IPS-15b (cell line): ENCODE measurements at regions not wholly inside any gene's neighbourhood (a gene's known extent, or its start where the extent isn't known, plus 50 kb on each side); places are given as distances from the start of the nearest gene placed in this dataset.

Experiments used
- H3K27me3 ChIP-seq: one replicate; pipeline ENCODE4 v1.6.1; 2013; ENCODE audit warnings: low read length; ENCODE audit not compliant: control insufficient read depth, insufficient read depth
- H3K36me3 ChIP-seq: one replicate; pipeline ENCODE4 v1.6.1; 2013; ENCODE audit warnings: low read length; ENCODE audit not compliant: control insufficient read depth, insufficient read depth
- H3K4me1 ChIP-seq: one replicate; pipeline ENCODE4 v1.6.1; 2013; ENCODE audit warnings: mild to moderate bottlenecking, low read length; ENCODE audit not compliant: control insufficient read depth, insufficient read depth
- H3K4me3 ChIP-seq: one replicate; pipeline ENCODE4 v1.5.1; 2013; ENCODE audit warnings: low read depth, low read length
- H3K9ac ChIP-seq: one replicate; pipeline ENCODE4 v1.6.1; 2013; ENCODE audit warnings: low read depth, mild to moderate bottlenecking, low read length
- H3K9me3 ChIP-seq: one replicate; pipeline ENCODE4 v1.6.1; 2013; ENCODE audit warnings: mild to moderate bottlenecking, low read length; ENCODE audit not compliant: control insufficient read depth, insufficient read depth

DNA sequence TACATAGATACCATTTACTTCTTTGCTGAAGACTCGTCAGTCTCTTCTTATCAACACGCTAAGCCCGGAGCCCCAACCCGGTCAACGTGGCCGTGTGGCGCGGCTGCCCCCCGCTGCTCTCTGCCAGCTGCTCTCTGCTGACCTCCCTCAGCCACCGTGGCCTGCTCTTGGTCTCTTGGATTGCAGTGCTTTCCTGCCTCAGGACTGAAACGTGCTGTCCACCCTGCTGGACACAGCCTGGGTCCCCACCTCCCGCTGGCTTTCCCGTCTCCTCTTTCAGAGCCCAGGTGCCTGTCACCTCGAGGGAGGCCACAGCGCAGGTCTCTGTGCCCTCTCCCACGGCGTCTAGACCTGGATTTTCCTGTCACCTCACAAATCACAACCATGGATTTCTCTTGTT, 388.1 kb upstream of the B3GAT1 start:
- Histone ChIP-seq H3K4me3 (no peak overlapping the region), H3K36me3 (no peaks in the 10 kb centered on the region), H3K9ac (no peak overlapping the region), H3K4me1 (peaks cover 11% of the 10 kb centered on the region), H3K27me3 (no peaks in the 10 kb centered on the region), H3K9me3 (no peaks in the 10 kb centered on the region)

DNA sequence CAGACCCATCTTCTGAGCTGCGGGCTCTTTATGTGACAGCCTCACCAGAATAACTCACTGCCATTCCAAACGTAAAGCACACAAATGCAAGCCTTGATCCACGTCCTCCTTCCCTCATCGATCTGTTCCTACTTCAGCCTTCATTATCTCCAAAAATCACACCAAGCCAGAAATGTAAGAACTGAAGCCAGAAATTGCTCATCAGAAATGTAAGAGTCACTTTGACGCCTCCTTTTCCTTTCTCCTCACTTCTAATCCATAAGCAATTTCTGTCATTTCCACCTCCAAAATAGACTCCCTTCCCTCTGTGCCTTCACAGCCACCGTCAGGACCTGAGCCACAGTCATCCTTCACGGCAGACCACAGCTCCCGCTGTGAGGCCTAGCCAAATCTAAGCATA, 387.3 kb upstream of the B3GAT1 start:
- Histone ChIP-seq H3K9ac (no peak overlapping the region), H3K4me1 (peaks cover 11% of the 10 kb centered on the region), H3K9me3 (no peaks in the 10 kb centered on the region)

DNA sequence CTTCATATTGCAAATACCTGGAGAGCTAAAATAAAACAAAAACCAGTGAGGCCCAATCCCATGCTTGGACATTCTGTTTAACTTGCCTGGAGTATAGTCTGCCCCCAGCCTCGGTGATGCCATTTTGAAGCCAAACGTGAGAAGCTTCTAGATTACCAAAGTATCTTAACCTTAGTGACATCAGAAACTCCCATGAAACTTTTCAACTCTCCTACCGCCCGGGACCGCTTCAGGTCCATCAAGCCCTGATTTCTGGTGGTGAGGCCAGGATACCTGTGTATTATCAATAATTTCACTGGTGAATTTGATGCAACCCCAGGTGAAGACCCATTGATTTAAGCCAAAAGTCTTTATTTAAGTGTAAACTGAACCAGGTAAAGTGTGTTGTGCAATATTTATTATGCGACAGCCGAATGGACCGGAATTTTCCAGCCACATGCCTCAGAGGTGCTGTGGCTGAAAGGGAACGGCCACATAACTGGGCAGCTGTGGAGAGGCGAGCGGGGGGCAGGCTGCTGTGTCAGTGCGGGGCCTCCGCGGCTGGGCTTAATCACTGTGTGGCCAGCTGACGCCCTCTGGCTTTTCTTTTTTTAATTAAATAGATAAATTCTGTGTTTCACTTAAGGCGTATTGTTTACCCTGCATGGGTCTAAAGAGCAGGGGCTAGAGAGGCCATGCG, 385.5 kb upstream of the B3GAT1 start:
- Histone ChIP-seq H3K36me3 (no peaks in the 10 kb centered on the region), H3K27me3 (no peaks in the 10 kb centered on the region), H3K4me3 (no peak overlapping the region), H3K9me3 (no peaks in the 10 kb centered on the region), H3K4me1 (peaks cover 11% of the 10 kb centered on the region), H3K9ac (no peak overlapping the region)

More for the DNA sequence above, 387.3 kb upstream of the B3GAT1 start:
- Histone ChIP-seq H3K36me3 (no peaks in the 10 kb centered on the region), H3K4me3 (no peak overlapping the region), H3K27me3 (no peaks in the 10 kb centered on the region)

DNA sequence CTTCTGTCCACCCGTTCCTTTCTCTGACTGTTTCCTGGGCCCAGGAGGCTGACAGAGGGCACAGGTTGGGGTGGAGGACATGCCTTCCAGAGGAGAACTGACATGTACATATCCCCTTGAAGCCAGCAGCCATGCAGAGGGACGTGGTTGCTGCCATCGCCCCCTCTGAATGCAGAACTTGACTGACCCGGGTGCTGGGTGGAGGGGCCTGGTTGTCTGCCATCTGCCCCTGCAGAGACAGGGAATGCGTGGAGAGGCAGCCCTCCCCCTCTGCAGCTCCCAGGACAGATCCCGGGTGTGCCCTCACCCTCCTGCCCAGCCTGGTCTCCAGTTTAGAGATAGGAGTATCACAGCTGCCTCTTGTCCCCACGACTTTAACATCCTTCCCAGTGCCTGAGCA, 383.0 kb upstream of the B3GAT1 start:
- Histone ChIP-seq H3K36me3 (no peaks in the 10 kb centered on the region), H3K4me1 (no peaks in the 10 kb centered on the region), H3K9me3 (no peaks in the 10 kb centered on the region), H3K27me3 (no peaks in the 10 kb centered on the region), H3K4me3 (no peak overlapping the region), H3K9ac (no peak overlapping the region)

DNA sequence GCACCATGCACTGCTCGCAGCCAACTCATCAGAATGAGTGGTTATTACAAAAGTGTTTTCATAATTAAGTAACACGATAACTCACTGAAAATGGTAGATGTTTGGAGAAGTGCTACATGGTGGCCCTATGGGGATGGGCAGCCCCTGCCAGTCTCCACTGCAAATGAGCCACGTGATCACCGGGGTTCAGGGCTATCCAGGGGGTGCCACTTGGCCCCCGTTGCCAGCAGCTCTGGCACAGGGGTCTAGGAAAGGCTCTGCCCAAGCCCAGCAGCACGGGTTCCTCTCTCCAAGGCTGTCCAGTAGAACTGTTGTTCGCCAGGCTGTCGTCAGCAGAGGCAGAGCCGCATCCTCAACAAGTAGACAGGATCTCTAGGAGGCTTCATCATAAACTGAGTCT, 382.1 kb upstream of the B3GAT1 start:
- H3K4me1 ChIP-seq, result no peaks in the 10 kb centered on the region
- no peak overlapping the region for H3K9ac ChIP-seq
- no peaks in the 10 kb centered on the region for H3K27me3 ChIP-seq
- H3K4me3 ChIP-seq, result no peak overlapping the region
- no peaks in the 10 kb centered on the region for H3K9me3 ChIP-seq
- H3K36me3 ChIP-seq, result no peaks in the 10 kb centered on the region

DNA sequence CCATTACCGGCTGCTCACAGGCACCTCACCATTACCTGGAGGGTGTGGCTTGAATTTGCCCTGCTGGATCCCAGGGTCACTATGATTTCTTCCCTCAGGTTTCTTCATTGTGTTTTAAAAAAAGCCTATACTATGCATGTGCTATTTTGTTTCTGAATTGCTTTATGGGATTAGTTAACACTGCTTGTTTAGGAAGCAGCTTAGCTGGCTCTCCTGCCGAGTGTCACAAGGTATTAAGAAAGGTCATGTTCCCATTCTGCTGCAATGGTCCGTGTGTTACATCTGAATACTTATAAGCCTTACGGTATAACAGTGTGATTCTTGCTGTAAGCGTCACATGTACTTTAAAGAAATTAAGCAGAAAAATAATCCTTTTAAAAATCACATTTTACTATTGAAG, 380.6 kb upstream of the B3GAT1 start:
- no peaks in the 10 kb centered on the region for H3K27me3 ChIP-seq
- H3K4me3 ChIP-seq, result no peak overlapping the region
- H3K9ac ChIP-seq, result no peak overlapping the region
- H3K9me3 ChIP-seq, result no peaks in the 10 kb centered on the region
- no peaks in the 10 kb centered on the region for H3K36me3 ChIP-seq
- H3K4me1 ChIP-seq, result no peaks in the 10 kb centered on the region

DNA sequence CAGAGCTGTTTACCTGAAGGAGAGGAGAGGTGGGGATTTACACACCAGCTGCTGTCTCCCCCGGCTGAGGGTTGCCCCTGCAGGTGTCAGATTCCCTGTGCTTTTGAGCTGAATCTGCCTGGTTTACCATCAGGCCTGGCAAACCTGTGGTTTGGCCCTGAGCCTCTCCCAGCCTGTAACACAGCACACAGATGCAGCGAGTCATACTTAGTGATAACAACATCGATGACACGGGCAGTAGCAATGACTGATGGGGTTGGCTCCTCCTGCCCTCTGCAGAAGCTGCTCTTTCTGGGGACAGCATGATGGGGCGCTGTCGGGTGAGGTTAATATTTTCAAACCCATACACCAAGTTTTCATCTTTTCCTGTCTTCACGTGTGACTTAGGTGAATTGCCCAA, 380.0 kb upstream of the B3GAT1 start:
- Histone ChIP-seq H3K27me3 (no peaks in the 10 kb centered on the region), H3K9me3 (no peaks in the 10 kb centered on the region), H3K4me1 (no peaks in the 10 kb centered on the region), H3K36me3 (no peaks in the 10 kb centered on the region), H3K4me3 (no peak overlapping the region), H3K9ac (no peak overlapping the region)

DNA sequence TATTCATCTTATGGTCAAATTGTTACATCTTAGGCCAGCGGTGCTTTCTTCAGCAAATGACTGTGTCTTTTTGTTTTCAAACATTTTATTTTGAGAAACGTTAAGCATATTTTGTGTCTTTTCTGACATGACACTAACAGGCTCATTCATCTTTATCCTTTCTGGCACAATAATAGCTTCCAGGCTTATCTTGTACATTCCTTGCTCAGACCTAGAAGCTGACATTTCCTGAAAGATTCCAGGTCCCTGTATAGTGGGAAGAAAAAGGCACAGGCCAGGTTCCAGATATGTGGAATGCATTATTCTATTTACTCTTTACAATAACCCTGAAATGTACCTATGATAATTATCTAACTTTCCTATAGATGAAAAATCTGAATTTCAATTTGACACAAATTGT, 379.1 kb upstream of the B3GAT1 start:
- H3K9me3 ChIP-seq, result no peaks in the 10 kb centered on the region
- H3K4me1 ChIP-seq, result no peaks in the 10 kb centered on the region
- no peaks in the 10 kb centered on the region for H3K27me3 ChIP-seq
- no peaks in the 10 kb centered on the region for H3K36me3 ChIP-seq
- H3K4me3 ChIP-seq, result no peak overlapping the region
- H3K9ac ChIP-seq, result no peak overlapping the region

DNA sequence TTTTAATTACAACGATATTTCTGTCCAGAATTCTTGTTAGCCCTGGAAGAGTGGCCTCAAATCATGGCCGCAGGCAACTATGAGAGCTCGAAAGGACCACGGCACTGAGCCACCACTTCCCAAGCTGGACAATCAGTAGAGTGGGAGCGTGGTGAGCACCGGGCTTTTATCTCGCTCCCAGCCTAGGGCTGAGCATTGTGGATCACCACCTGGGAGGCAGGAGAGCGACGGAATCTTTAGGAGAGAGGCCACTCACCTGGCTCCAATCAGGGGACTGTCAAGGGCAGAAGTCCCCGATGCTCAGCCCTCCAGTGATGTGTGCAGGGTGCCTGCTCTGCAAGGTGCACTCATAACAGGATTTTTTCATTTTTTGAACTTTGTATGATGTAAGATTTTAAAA, 377.1 kb upstream of the B3GAT1 start:
- Histone ChIP-seq H3K4me3 (no peak overlapping the region), H3K9me3 (no peaks in the 10 kb centered on the region), H3K9ac (no peak overlapping the region), H3K36me3 (no peaks in the 10 kb centered on the region), H3K4me1 (no peaks in the 10 kb centered on the region), H3K27me3 (no peaks in the 10 kb centered on the region)

DNA sequence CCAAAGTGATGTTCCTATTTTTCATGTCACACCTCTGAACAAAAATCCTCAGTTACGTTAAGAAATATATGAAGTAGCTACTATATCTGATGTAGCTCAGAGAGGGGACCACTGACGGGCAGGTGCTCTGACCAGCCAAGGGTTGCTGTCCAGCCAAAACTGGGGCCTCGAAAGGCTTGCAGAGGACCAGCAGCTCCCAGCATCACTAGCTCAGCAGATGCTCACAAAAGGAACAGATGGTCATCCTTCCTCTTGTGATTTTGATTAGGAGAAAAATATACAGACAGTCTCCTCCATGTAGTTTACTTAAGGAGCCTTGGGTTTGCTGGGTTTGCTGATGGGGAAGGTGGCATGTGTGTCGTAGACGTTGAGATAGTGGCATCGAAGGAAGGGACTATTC, 374.6 kb upstream of the B3GAT1 start:
- H3K9ac ChIP-seq, result no peak overlapping the region
- no peaks in the 10 kb centered on the region for H3K27me3 ChIP-seq
- no peak overlapping the region for H3K4me3 ChIP-seq
- H3K36me3 ChIP-seq, result no peaks in the 10 kb centered on the region
- H3K9me3 ChIP-seq, result no peaks in the 10 kb centered on the region
- H3K4me1 ChIP-seq, result no peaks in the 10 kb centered on the region

DNA sequence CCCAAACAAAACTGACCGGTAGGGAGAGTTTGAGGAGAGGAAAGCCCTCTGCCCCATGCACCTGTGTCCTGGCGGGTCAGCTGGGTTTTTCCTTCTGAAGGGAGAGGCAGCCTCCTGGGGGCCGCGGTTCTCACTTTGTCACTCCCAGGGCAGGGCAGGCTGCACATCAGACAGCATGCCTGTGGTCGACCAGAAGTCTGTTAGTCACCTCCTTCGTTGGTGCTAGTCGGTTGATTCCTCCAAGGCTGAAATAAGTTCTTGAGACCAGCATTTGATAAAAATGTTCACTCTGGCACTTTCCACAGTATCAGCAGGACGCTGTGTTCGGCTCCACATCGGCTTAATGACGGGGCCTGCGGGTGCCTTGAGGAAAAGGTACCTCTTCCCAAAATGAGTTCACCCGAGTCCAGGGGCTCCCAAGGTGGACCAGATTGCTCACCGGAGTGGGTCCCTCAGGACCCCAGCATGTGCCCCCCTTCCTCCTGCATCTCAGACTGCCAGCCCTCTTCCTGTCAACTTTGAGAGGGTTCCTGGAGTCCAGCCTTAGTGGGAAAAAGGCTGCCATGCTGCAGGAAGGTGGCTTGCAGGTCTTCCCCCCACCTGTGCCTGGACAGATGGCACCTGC, 373.7 kb upstream of the B3GAT1 start:
- Histone ChIP-seq H3K9ac (no peak overlapping the region), H3K9me3 (no peaks in the 10 kb centered on the region), H3K36me3 (no peaks in the 10 kb centered on the region), H3K27me3 (no peaks in the 10 kb centered on the region), H3K4me1 (no peaks in the 10 kb centered on the region), H3K4me3 (no peak overlapping the region)

DNA sequence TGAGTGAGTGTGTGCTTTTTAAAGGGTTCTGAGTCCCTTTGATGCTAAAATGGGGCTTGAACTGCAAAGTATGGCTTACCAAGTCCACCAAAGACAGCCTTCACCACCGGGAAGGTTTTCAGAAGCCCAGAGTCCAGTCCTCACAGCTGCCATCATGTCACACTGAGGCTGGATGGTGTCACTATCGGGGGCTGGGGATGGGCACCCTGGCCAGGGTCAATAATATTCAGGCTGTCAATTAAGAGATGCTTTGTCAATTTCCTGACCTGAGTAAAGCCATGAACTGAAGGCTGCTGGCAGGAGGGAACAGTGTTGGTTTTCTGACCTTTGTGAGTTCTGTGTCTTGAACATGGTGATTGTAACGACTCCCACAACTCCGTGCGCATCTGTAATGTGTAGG, 373.0 kb upstream of the B3GAT1 start:
- Histone ChIP-seq H3K9ac (no peak overlapping the region), H3K27me3 (no peaks in the 10 kb centered on the region), H3K4me3 (no peak overlapping the region), H3K36me3 (no peaks in the 10 kb centered on the region), H3K4me1 (no peaks in the 10 kb centered on the region), H3K9me3 (no peaks in the 10 kb centered on the region)
